Prostate gland (tissue), 2 donors: ENCODE measurements at regions not wholly inside any gene's neighbourhood (a gene's known extent, or its start where the extent isn't known, plus 50 kb on each side); places are given as distances from the start of the nearest gene placed in this dataset.

Experiments used
- DNase-seq: peaks from one replicate; pipeline ENCODE4 v3.0.0-alpha.2; 2019; ENCODE audit warnings: low spot score
- H3K27ac ChIP-seq, 2 donors: fragments of 200-600 bp; sonication (generic); 2 replicates each; pipeline ENCODE4 v1.5.1; 2017 to 2019
- H3K27me3 ChIP-seq: fragments of 200-600 bp; sonication (generic); replicated peaks from 2 replicates; pipeline ENCODE4 v1.5.1; 2019; ENCODE audit not compliant: insufficient read depth
- H3K36me3 ChIP-seq, 2 donors: fragments of 200-600 bp; sonication (generic); 1 replicate in 1 of 2; 2 replicates in 1 of 2; pipeline versions ENCODE4 v1.5.1 to v1.8.1; 2017 to 2019
- H3K4me1 ChIP-seq: fragments of 200-600 bp; sonication (generic); replicated peaks from 2 replicates; pipeline ENCODE4 v1.5.1; 2019
- H3K4me3 ChIP-seq, 2 donors: fragments of 200-600 bp; sonication (generic); 2 replicates each; pipeline ENCODE4 v1.5.1; 2017 to 2019
- H3K9me3 ChIP-seq: fragments of 200-600 bp; sonication (generic); 2 replicates; pipeline ENCODE4 v1.5.1; 2017
- CTCF ChIP-seq, 4 experiments: fragments of 200-600 bp in 2 of 4; fragments of 450-650 bp in 2 of 4; sonication (generic) in 2 of 4; IDR thresholded peaks; 1 replicate in 3 of 4; 2 replicates in 1 of 4; pipeline ENCODE4 v1.5.1; 2016 to 2019; ENCODE audit warnings: antibody characterized with exemption in 4 of 4, mild to moderate bottlenecking in 2 of 4, moderate library complexity in 2 of 4
- POLR2A ChIP-seq: fragments of 450-650 bp; IDR thresholded peaks from one replicate; pipeline ENCODE4 v1.6.1; 2016; ENCODE audit warnings: antibody characterized with exemption, mild to moderate bottlenecking
- POLR2AphosphoS5 ChIP-seq: sonication (generic); formaldehyde crosslinking; IDR thresholded peaks from one replicate; pipeline ENCODE4 v1.6.1; 2017; ENCODE audit warnings: antibody characterized with exemption
- WGBS: methylation state at CpG from one replicate; pipeline ENCODE4 v1.1.5; 2018; 5-methylcytosine and 5-hydroxymethylcytosine counted together
- intact Hi-C: fragments of 100-400 bp; cut with DNase I; formaldehyde crosslinking; loops from one replicate; pipeline ENCODE4 v1.14.2; 2022

- WGBS, result 56% methylated on average over 7 of the region's 7 CpGs
- no peak overlapping the region for H3K4me3 ChIP-seq
- H3K36me3 ChIP-seq, result no peaks in the 10 kb centered on the region
- DNase-seq, result no peak
- no peaks in the 10 kb centered on the region for H3K4me1 ChIP-seq
- no peak overlapping the region for H3K27ac ChIP-seq
- intact Hi-C loops, result no loop called here
- H3K27me3 ChIP-seq, result no peaks in the 10 kb centered on the region
- TF ChIP-seq CTCF (IDR thresholded peaks at IDR 0.05), result no peak
- TF ChIP-seq POLR2A, result no peak
- no peak for TF ChIP-seq POLR2AphosphoS5
- H3K9me3 ChIP-seq, result no peaks in the 10 kb centered on the region
These were observed 134.8 kb upstream of the CREB1 start for GRCh38 chr2:207394812-207395534.

GRCh38 chr2:207395535-207396251 lies 134.1 kb upstream of the CREB1 start:
- Histone ChIP-seq H3K27ac (no peak overlapping the region), H3K4me1 (no peaks in the 10 kb centered on the region), H3K27me3 (no peaks in the 10 kb centered on the region), H3K36me3 (no peaks in the 10 kb centered on the region), H3K9me3 (no peaks in the 10 kb centered on the region), H3K4me3 (no peak overlapping the region)
- TF ChIP-seq POLR2AphosphoS5, result no peak
- TF ChIP-seq CTCF (IDR thresholded peaks at IDR 0.05), result no peak
- TF ChIP-seq POLR2A, result no peak
- intact Hi-C loops, result no loop called here
- WGBS, result 100% methylated on average over 2 of the region's 2 CpGs
- no peak for DNase-seq

- intact Hi-C loops, result no loop called here
- 62% methylated on average over 9 of the region's 9 CpGs for WGBS
- Histone ChIP-seq H3K36me3 (no peaks in the 10 kb centered on the region), H3K27ac (no peak overlapping the region), H3K27me3 (no peaks in the 10 kb centered on the region), H3K9me3 (no peaks in the 10 kb centered on the region), H3K4me3 (no peak overlapping the region), H3K4me1 (no peaks in the 10 kb centered on the region)
- no peak for DNase-seq
- TF ChIP-seq POLR2A, result no peak
- no peak for TF ChIP-seq POLR2AphosphoS5
- no peak for TF ChIP-seq CTCF (IDR thresholded peaks at IDR 0.05)
These were observed 131.7 kb upstream of the CREB1 start for GRCh38 chr2:207397917-207398655.

GRCh38 chr2:207399301-207399700 lies 130.5 kb upstream of the CREB1 start:
- Histone ChIP-seq H3K36me3 (no peaks in the 10 kb centered on the region), H3K27me3 (no peaks in the 10 kb centered on the region), H3K9me3 (no peaks in the 10 kb centered on the region), H3K4me3 (no peak overlapping the region), H3K4me1 (no peaks in the 10 kb centered on the region), H3K27ac (no peak overlapping the region)
- intact Hi-C loops, result no loop called here
- WGBS, result 58% methylated on average over 2 of the region's 2 CpGs
- no peak for TF ChIP-seq CTCF (IDR thresholded peaks at IDR 0.05)
- no peak for TF ChIP-seq POLR2A
- TF ChIP-seq POLR2AphosphoS5, result no peak
- DNase-seq, result no peak
